ENCODE measurements at regions not wholly inside any gene's neighbourhood (a gene's known extent, or its start where the extent isn't known, plus 50 kb on each side); places are given as distances from the start of the nearest gene placed in this dataset.
A peak's percentile ranks its signal among the peaks of the same experiment; 100 is the strongest.

- TF ChIP-seq CTCF (IDR thresholded peaks at IDR 0.05; ENCODE audit: unreplicated experiment in 3 of 3), result no peak
- no peak overlapping the region for H3K4me3 Mint-ChIP-seq
Observed at GRCh38 chr2:65582364-65582763, 150.0 kb upstream of the SPRED2 start.

GRCh38 chr2:65580824-65581223, 148.4 kb upstream of the SPRED2 start:
- H3K4me1 Mint-ChIP-seq, result no peaks in the 10 kb centered on the region
- no peaks in the 10 kb centered on the region for H3K9me3 Mint-ChIP-seq
- TF ChIP-seq CTCF (IDR thresholded peaks at IDR 0.05; ENCODE audit: unreplicated experiment in 3 of 3), result no peak
- no peak overlapping the region for H3K4me3 Mint-ChIP-seq
- H3K36me3 Mint-ChIP-seq (ENCODE audit: low read depth), result no peaks in the 10 kb centered on the region
- H3K27ac Mint-ChIP-seq, result no peak overlapping the region
- H3K27me3 Mint-ChIP-seq (ENCODE audit: low read depth), result peaks cover 10% of the 10 kb centered on the region

More at GRCh38 chr2:65582364-65582763, 150.0 kb upstream of the SPRED2 start:
- H3K27ac Mint-ChIP-seq, result no peak overlapping the region
- peaks cover 10% of the 10 kb centered on the region for H3K27me3 Mint-ChIP-seq (ENCODE audit: low read depth)
- H3K4me1 Mint-ChIP-seq, result no peaks in the 10 kb centered on the region
- H3K9me3 Mint-ChIP-seq, result no peaks in the 10 kb centered on the region
- H3K36me3 Mint-ChIP-seq (ENCODE audit: low read depth), result no peaks in the 10 kb centered on the region

GRCh38 chr2:65579506-65580235, 147.3 kb upstream of the SPRED2 start:
- Mint-ChIP-seq H3K27me3 (ENCODE audit: low read depth) (peaks cover 10% of the 10 kb centered on the region), H3K36me3 (ENCODE audit: low read depth) (no peaks in the 10 kb centered on the region), H3K4me3 (no peak overlapping the region), H3K27ac (no peak overlapping the region), H3K4me1 (peaks cover 8% of the 10 kb centered on the region), H3K9me3 (no peaks in the 10 kb centered on the region)
- TF ChIP-seq CTCF (IDR thresholded peaks at IDR 0.05; ENCODE audit: unreplicated experiment in 3 of 3), result no peak

GRCh38 chr2:65577654-65578053, 145.3 kb upstream of the SPRED2 start:
- Mint-ChIP-seq H3K4me3 (no peak overlapping the region), H3K27me3 (ENCODE audit: low read depth) (peaks cover 10% of the 10 kb centered on the region), H3K36me3 (ENCODE audit: low read depth) (no peaks in the 10 kb centered on the region), H3K4me1 (peaks cover 8% of the 10 kb centered on the region), H3K9me3 (no peaks in the 10 kb centered on the region), H3K27ac (peak overlapping the region in 1 of 3 experiments; percentile 1)
- TF ChIP-seq CTCF (IDR thresholded peaks at IDR 0.05; ENCODE audit: unreplicated experiment in 3 of 3), result no peak

GRCh38 chr2:65576861-65577601, 144.6 kb upstream of the SPRED2 start:
- Mint-ChIP-seq H3K27me3 (ENCODE audit: low read depth) (peaks cover 7% of the 10 kb centered on the region), H3K4me1 (peaks cover 8% of the 10 kb centered on the region), H3K27ac (peak overlapping the region in 1 of 3 experiments; percentile 69), H3K36me3 (ENCODE audit: low read depth) (no peaks in the 10 kb centered on the region), H3K4me3 (no peak overlapping the region), H3K9me3 (no peaks in the 10 kb centered on the region)
- TF ChIP-seq CTCF (IDR thresholded peaks at IDR 0.05; ENCODE audit: unreplicated experiment in 3 of 3), result no peak

All from nephron (organoid).